ENCODE measurements at regions not wholly inside any gene's neighbourhood (a gene's known extent, or its start where the extent isn't known, plus 50 kb on each side); places are given as distances from the start of the nearest gene placed in this dataset.

DNA sequence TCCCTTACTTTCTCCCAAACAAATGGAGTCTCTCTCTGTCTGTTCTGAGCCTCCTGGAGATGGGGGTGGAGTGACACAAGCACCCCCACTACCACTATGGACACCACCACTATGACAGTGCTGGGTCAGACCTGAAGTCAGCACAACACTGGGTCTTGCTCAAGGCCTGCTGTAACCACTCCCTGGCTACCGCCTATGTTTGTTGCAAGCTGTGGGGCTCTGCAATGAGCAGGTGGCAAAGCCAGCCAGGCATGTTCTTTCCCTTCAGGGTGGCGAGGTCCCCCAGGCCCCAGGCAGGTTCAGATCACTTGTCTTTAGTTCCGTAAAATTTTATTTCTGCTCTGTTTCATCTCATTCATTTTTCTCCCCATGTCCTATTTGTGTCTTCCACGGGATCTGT lies 349.8 kb downstream of the TMEM121 start (continued):
- no peak for TF ChIP-seq SMC3 (IDR thresholded peaks at IDR 0.05; ENCODE audit: low read length)
- TF ChIP-seq ZNF333 (CRISPR knock-in tag; IDR thresholded peaks at IDR 0.05; ENCODE audit: borderline replicate concordance), result no peak

DNA sequence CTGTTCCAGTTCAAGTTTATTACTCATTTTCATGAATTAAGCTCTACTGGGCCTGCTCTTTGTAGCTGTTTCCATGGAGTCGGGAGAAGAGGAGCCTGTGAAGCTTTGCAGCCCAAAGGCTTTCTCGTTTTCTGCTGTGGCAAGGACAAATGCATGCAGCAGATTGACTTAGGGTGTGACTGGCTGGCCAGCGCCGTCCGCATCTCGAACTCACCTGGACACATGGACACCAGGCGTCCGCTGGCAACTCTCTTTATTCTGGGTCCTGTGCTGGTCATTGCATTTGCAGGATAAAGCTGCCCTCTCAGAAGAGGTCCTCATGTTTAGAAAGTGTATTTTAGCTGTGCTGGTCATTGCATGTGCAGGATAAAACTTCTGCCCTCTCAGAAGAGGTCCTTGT lies 350.4 kb downstream of the TMEM121 start:
- DNase-seq (ENCODE audit: low spot score) (no peak), ATAC-seq (no peak), FAIRE-seq (no peak)
- WGBS (ENCODE audit: low lambda C conversion rate), result 23% methylated on average over 8 of the region's 8 CpGs
- peaks cover 8 to 42% of the 10 kb centered on the region in 2 experiments; a peak in 4 of 5 replicates for H3K27me3 ChIP-seq (ENCODE audit: control insufficient read depth in 1 of 2, insufficient read depth in 2 of 2, low read length in 2 of 2)
- H3K4me3 ChIP-seq (replicated peaks in 1 of 3; ENCODE audit: insufficient read depth in 1 of 3, low read depth in 2 of 3, low read length in 3 of 3), result no peak overlapping the region
- CTCF ChIA-PET (ENCODE audit: low intra/inter-chr PET ratio, low total read pairs), result no interaction called here
- no peak overlapping the region for H2AFZ ChIP-seq (ENCODE audit: low read length)
- no peaks in the 10 kb centered on the region for H3K4me1 ChIP-seq (ENCODE audit: insufficient read depth, low read length)
- H3K4me2 ChIP-seq (ENCODE audit: low read depth, low read length), result no peak overlapping the region
- no peak overlapping the region for H3K27ac ChIP-seq (ENCODE audit: extremely low read length, insufficient read depth, low read length)
- H3K9me3 ChIP-seq (ENCODE audit: low read length), result no peaks in the 10 kb centered on the region
- no peaks in the 10 kb centered on the region for H3K36me3 ChIP-seq (replicated peaks in 1 of 2; ENCODE audit: control insufficient read depth in 1 of 2, insufficient read depth in 2 of 2, low read length in 2 of 2)
- intact Hi-C loops (cut with micrococcal nuclease; ENCODE audit: unreplicated experiment) (no loop called here), in situ Hi-C loops (cut with HindIII; ENCODE audit: extremely low pct_ligation_motif_present, low pct_unique_long_range_greater_than_20kb) (no loop called here)
- no peaks in the 10 kb centered on the region for H3K79me2 ChIP-seq (ENCODE audit: insufficient read depth, low read length)
- TF ChIP-seq ZNF441 (CRISPR knock-in tag; IDR thresholded peaks at IDR 0.05; ENCODE audit: borderline replicate concordance) (no peak), CAMTA2 (CRISPR knock-in tag; IDR thresholded peaks at IDR 0.05; ENCODE audit: borderline replicate concordance) (no peak), CCDC6 (CRISPR knock-in tag; IDR thresholded peaks at IDR 0.05) (no peak)
- TF ChIP-seq, protein P1, sequence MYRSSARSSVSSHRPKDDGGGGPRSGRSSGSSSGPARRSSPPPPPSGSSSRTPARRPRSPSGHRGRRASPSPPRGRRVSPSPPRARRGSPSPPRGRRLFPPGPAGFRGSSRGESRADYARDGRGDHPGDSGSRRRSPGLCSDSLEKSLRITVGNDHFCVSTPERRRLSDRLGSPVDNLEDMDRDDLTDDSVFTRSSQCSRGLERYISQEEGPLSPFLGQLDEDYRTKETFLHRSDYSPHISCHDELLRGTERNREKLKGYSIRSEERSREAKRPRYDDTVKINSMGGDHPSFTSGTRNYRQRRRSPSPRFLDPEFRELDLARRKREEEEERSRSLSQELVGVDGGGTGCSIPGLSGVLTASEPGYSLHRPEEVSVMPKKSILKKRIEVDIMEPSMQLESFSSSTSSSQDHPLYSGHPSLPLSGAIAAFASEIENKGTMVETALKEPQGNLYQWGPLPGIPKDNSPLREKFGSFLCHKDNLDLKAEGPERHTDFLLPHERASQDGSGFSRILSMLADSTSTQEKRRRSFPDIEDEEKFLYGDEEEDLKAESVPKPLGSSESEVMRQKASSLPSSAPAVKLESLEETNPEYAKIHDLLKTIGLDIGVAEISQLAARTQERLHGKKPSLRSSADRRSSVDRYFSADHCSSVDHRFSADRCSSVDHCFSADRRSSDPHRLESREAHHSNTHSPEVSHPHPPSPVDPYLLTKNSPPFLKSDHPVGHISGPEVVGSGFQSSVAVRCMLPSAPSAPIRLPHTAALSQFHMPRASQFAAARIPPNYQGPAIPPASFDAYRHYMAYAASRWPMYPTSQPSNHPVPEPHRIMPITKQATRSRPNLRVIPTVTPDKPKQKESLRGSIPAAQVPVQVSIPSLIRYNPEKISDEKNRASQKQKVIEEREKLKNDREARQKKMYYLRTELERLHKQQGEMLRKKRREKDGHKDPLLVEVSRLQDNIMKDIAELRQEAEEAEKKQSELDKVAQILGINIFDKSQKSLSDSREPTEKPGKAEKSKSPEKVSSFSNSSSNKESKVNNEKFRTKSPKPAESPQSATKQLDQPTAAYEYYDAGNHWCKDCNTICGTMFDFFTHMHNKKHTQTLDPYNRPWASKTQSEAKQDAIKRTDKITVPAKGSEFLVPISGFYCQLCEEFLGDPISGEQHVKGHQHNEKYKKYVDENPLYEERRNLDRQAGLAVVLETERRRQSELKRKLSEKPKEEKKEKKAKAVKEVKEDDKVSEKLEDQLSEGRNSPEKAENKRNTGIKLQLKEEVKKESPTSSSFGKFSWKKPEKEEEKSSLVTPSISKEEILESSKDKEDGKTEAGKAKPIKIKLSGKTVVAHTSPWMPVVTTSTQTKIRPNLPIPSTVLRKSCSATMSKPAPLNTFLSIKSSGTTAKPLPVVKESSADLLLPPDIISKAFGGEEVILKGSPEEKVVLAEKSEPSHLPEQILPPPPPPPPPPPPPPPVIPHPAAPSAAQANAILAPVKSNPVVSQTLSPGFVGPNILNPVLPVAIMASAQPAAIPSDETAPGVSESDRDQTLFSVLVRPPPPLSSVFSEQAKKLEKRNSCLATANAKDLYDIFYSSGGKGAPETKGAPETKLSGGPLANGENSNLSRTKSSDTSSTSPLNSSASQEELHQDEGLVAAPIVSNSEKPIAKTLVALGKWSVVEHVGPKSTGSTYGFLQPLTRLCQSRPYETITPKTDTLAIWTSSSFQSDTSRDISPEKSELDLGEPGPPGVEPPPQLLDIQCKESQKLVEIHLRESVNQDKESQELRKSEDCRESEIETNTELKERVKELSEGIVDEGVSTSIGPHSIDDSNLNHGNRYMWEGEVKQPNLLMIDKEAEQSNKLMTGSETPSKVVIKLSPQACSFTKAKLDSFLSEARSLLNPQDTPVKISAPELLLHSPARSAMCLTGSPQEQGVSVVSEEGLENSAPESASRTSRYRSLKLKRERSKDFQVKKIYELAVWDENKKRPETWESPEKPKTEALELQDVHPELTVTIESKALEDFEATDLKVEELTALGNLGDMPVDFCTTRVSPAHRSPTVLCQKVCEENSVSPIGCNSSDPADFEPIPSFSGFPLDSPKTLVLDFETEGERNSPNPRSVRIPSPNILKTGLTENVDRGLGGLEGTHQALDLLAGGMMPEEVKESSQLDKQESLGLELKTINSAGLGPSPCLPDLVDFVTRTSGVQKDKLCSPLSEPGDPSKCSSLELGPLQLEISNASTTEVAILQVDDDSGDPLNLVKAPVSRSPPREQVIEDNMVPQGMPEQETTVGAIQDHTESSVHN (CRISPR knock-in tag; IDR thresholded peaks at IDR 0.05), result no peak
- H3K9ac ChIP-seq (ENCODE audit: insufficient read depth, low read depth, low read length), result no peak overlapping the region
- BruUV-seq (replicated peaks), result no TSS peak
- POLR2A ChIA-PET, result no interaction called here
- no peaks in the 10 kb centered on the region for H4K20me1 ChIP-seq (ENCODE audit: insufficient read depth, low read length)

All from HepG2 (cell line).